ENCODE measurements at regions not wholly inside any gene's neighbourhood (a gene's known extent, or its start where the extent isn't known, plus 50 kb on each side); places are given as distances from the start of the nearest gene placed in this dataset.
"Not testable (repeated sequence)": the region's sequence is repeated elsewhere in the genome, so short reads cannot be mapped to it uniquely, and the experiment has no call there.

GRCh38 chr17:71511266-71511995 lies 609.4 kb upstream of the SOX9 start:
- Histone ChIP-seq H3K27me3 (no peaks in the 10 kb centered on the region), H3K4me3 (no peak overlapping the region), H3K27ac (no peak overlapping the region), H3K4me1 (no peaks in the 10 kb centered on the region), H3K36me3 (no peaks in the 10 kb centered on the region), H3K4me2 (no peak overlapping the region), H3K9ac (no peak overlapping the region), H4K20me1 (no peaks in the 10 kb centered on the region), H3K9me3 (no peaks in the 10 kb centered on the region)
- no peak for TF ChIP-seq Cebpa-rat (IDR thresholded peaks at IDR 0.05)

GRCh38 chr17:71513725-71514124 lies 607.1 kb upstream of the SOX9 start:
- not testable (repeated sequence) for H3K9ac ChIP-seq, H3K27me3 ChIP-seq, H3K27ac ChIP-seq, H3K4me1 ChIP-seq, H3K36me3 ChIP-seq, H3K4me2 ChIP-seq, H3K9me3 ChIP-seq, H3K4me3 ChIP-seq, H4K20me1 ChIP-seq

GRCh38 chr17:71516149-71516548 lies 604.7 kb upstream of the SOX9 start:
- H3K4me2 ChIP-seq: no peak overlapping the region
- H3K27ac ChIP-seq: no peak overlapping the region
- no peaks in the 10 kb centered on the region for H3K27me3 ChIP-seq
- no peak for TF ChIP-seq Cebpa-rat (IDR thresholded peaks at IDR 0.05)
- no peaks in the 10 kb centered on the region for H3K9me3 ChIP-seq
- no peak overlapping the region for H3K9ac ChIP-seq
- no peaks in the 10 kb centered on the region for H4K20me1 ChIP-seq
- no peaks in the 10 kb centered on the region for H3K4me1 ChIP-seq
- H3K36me3 ChIP-seq: no peaks in the 10 kb centered on the region
- no peak overlapping the region for H3K4me3 ChIP-seq

GRCh38 chr17:71519285-71519684 lies 601.5 kb upstream of the SOX9 start:
- Histone ChIP-seq H3K4me1 (no peaks in the 10 kb centered on the region), H3K36me3 (no peaks in the 10 kb centered on the region), H3K27me3 (no peaks in the 10 kb centered on the region), H3K4me3 (no peak overlapping the region), H4K20me1 (no peaks in the 10 kb centered on the region), H3K4me2 (no peak overlapping the region), H3K9me3 (no peaks in the 10 kb centered on the region), H3K9ac (no peak overlapping the region), H3K27ac (no peak overlapping the region)
- no peak for TF ChIP-seq Cebpa-rat (IDR thresholded peaks at IDR 0.05)

- TF ChIP-seq Cebpa-rat (IDR thresholded peaks at IDR 0.05): no peak
- Histone ChIP-seq H3K4me1 (no peaks in the 10 kb centered on the region), H3K4me2 (no peak overlapping the region), H3K36me3 (no peaks in the 10 kb centered on the region), H3K9ac (no peak overlapping the region), H3K4me3 (no peak overlapping the region), H3K27me3 (no peaks in the 10 kb centered on the region), H4K20me1 (no peaks in the 10 kb centered on the region), H3K9me3 (no peaks in the 10 kb centered on the region), H3K27ac (no peak overlapping the region)
Measured at GRCh38 chr17:71521724-71522123, 599.1 kb upstream of the SOX9 start.

GRCh38 chr17:71522383-71522782 lies 598.4 kb upstream of the SOX9 start:
- Histone ChIP-seq H3K4me2 (no peak overlapping the region), H4K20me1 (no peaks in the 10 kb centered on the region), H3K9ac (no peak overlapping the region), H3K36me3 (no peaks in the 10 kb centered on the region), H3K4me1 (no peaks in the 10 kb centered on the region), H3K27me3 (no peaks in the 10 kb centered on the region), H3K27ac (no peak overlapping the region), H3K9me3 (no peaks in the 10 kb centered on the region), H3K4me3 (no peak overlapping the region)
- TF ChIP-seq Cebpa-rat (IDR thresholded peaks at IDR 0.05): no peak

- Histone ChIP-seq H3K4me2 (no peak overlapping the region), H3K27ac (no peak overlapping the region), H3K9me3 (no peaks in the 10 kb centered on the region), H3K36me3 (no peaks in the 10 kb centered on the region), H3K27me3 (no peaks in the 10 kb centered on the region), H4K20me1 (no peaks in the 10 kb centered on the region), H3K4me3 (no peak overlapping the region), H3K4me1 (no peaks in the 10 kb centered on the region), H3K9ac (no peak overlapping the region)
- no peak for TF ChIP-seq Cebpa-rat (IDR thresholded peaks at IDR 0.05)
Measured at GRCh38 chr17:71527311-71527710, 593.5 kb upstream of the SOX9 start.

- Histone ChIP-seq H3K9me3 (no peaks in the 10 kb centered on the region), H3K4me1 (no peaks in the 10 kb centered on the region), H4K20me1 (no peaks in the 10 kb centered on the region), H3K4me3 (no peak overlapping the region), H3K4me2 (no peak overlapping the region), H3K27me3 (no peaks in the 10 kb centered on the region), H3K36me3 (no peaks in the 10 kb centered on the region), H3K27ac (no peak overlapping the region), H3K9ac (no peak overlapping the region)
- no peak for TF ChIP-seq Cebpa-rat (IDR thresholded peaks at IDR 0.05)
Measured at GRCh38 chr17:71528210-71528609, 592.6 kb upstream of the SOX9 start.

- Histone ChIP-seq H3K4me2 (no peak overlapping the region), H3K9ac (no peak overlapping the region), H3K27me3 (no peaks in the 10 kb centered on the region), H4K20me1 (no peaks in the 10 kb centered on the region), H3K9me3 (no peaks in the 10 kb centered on the region), H3K4me1 (no peaks in the 10 kb centered on the region), H3K27ac (no peak overlapping the region), H3K36me3 (no peaks in the 10 kb centered on the region), H3K4me3 (no peak overlapping the region)
- TF ChIP-seq Cebpa-rat (IDR thresholded peaks at IDR 0.05): no peak
Measured at GRCh38 chr17:71530248-71530647, 590.6 kb upstream of the SOX9 start.

GRCh38 chr17:71535321-71535720 lies 585.5 kb upstream of the SOX9 start:
- H3K9me3 ChIP-seq: no peaks in the 10 kb centered on the region
- no peaks in the 10 kb centered on the region for H3K4me1 ChIP-seq
- H3K36me3 ChIP-seq: no peaks in the 10 kb centered on the region
- no peak overlapping the region for H3K4me2 ChIP-seq
- H3K4me3 ChIP-seq: no peak overlapping the region
- H3K9ac ChIP-seq: no peak overlapping the region
- H3K27me3 ChIP-seq: no peaks in the 10 kb centered on the region
- no peak overlapping the region for H3K27ac ChIP-seq
- TF ChIP-seq Cebpa-rat (IDR thresholded peaks at IDR 0.05): no peak
- no peaks in the 10 kb centered on the region for H4K20me1 ChIP-seq

GRCh38 chr17:71546419-71546818 lies 574.4 kb upstream of the SOX9 start:
- Histone ChIP-seq H3K27me3 (no peaks in the 10 kb centered on the region), H3K4me2 (no peak overlapping the region), H3K9ac (no peak overlapping the region), H3K27ac (no peak overlapping the region), H3K4me1 (no peaks in the 10 kb centered on the region), H4K20me1 (no peaks in the 10 kb centered on the region), H3K36me3 (no peaks in the 10 kb centered on the region), H3K9me3 (no peaks in the 10 kb centered on the region), H3K4me3 (no peak overlapping the region)
- no peak for TF ChIP-seq Cebpa-rat (IDR thresholded peaks at IDR 0.05)
